HCT116 (cell line): ENCODE measurements at regions not wholly inside any gene's neighbourhood (a gene's known extent, or its start where the extent isn't known, plus 50 kb on each side); places are given as distances from the start of the nearest gene placed in this dataset.

ENCODE experiments used
- ATAC-seq: fragments of 200-7000 bp; cut with Tn5 transposase; 2 replicates; pipeline ENCODE4 v1.9.1; 2020; ENCODE audit warnings: mild to moderate bottlenecking, moderate library complexity
- BruUV-seq: library from RNA; stranded (reverse); fragments of 400-500 nt; replicated peaks from 2 replicates; lab custom pipeline; 2021; lab: Mats Ljungman, UMichigan
- CTCF ChIA-PET: fragments of 300-600 bp; sonication (Branson Sonifier 250); formaldehyde crosslinking; loops from one replicate; lab custom pipeline; 2021; ENCODE audit warnings: antibody characterized with exemption; lab: Charles Lee
- POLR2A ChIA-PET: fragments of 300-600, 350-600 bp; sonication (Branson Sonifier 250); formaldehyde crosslinking; loops from one replicate; lab custom pipeline; 2021; ENCODE audit warnings: antibody characterized with exemption; lab: Charles Lee
- RAD21 ChIA-PET, 2 experiments: fragments of 300-600 bp; sonication (Branson Sonifier 250); formaldehyde crosslinking; loops; one replicate each; lab custom pipeline; 2023; ENCODE audit warnings: low total read pairs in 2 of 2; ENCODE audit not compliant: uncharacterized antibody in 2 of 2, unreplicated experiment in 2 of 2, low non-redundant PET in 1 of 2; lab: Charles Lee
- DNase-seq: peaks from one replicate; pipeline ENCODE4 v3.0.0-alpha.2; 2010; ENCODE audit warnings: low read depth, low spot score
- H2AFZ ChIP-seq: fragments of 200-600 bp; shearing (Covaris generic), sonication (generic); 2 replicates; pipeline ENCODE4 v1.6.1; 2017; ENCODE audit warnings: low read depth, mixed run types, mixed read lengths, antibody characterized with exemption, low read length; ENCODE audit not compliant: poor library complexity, severe bottlenecking
- H3K27ac ChIP-seq: 2 replicates; pipeline ENCODE4 v1.5.1; 2012; ENCODE audit warnings: low read depth, low read length
- H3K27me3 ChIP-seq: fragments of 200-600 bp; sonication (generic); 2 replicates; pipeline ENCODE4 v1.6.1; 2016; ENCODE audit warnings: mixed run types, low read length, mixed read lengths; ENCODE audit not compliant: insufficient read depth
- H3K36me3 ChIP-seq, 2 experiments: fragments of 200-500 bp in 1 of 2; fragments of 200-600 bp in 1 of 2; sonication (Bioruptor generic) in 1 of 2; sonication (generic) in 1 of 2; 2 replicates each; pipeline versions ENCODE4 v1.5.1 to v1.6.1; 2014 to 2016; ENCODE audit warnings: low read length in 2 of 2, inconsistent platforms in 1 of 2, mixed read lengths in 1 of 2, mixed run types in 1 of 2; ENCODE audit not compliant: insufficient read depth in 2 of 2, control insufficient read depth in 1 of 2
- H3K4me1 ChIP-seq, 2 experiments: fragments of 200-600 bp in 1 of 2; sonication (generic) in 1 of 2; 2 replicates each; pipeline versions ENCODE4 v1.5.1 to v1.6.1; 2012 to 2017; ENCODE audit warnings: low read length in 2 of 2, inconsistent platforms in 1 of 2, mild to moderate bottlenecking in 1 of 2, mixed read lengths in 1 of 2, mixed run types in 1 of 2, moderate library complexity in 1 of 2; ENCODE audit not compliant: insufficient read depth in 2 of 2, control insufficient read depth in 1 of 2
- H3K4me2 ChIP-seq: fragments of 200-600 bp; sonication (generic); 2 replicates; pipeline ENCODE4 v1.6.1; 2017; ENCODE audit warnings: mixed run types, low read length, mixed read lengths
- H3K4me3 ChIP-seq, 2 experiments: fragments of 200-600 bp in 1 of 2; sonication (generic) in 1 of 2; replicated peaks in 1 of 2; 2 replicates each; pipeline ENCODE4 v1.5.1; 2011 to 2016; ENCODE audit warnings: low read length in 2 of 2, control low read depth in 1 of 2, low read depth in 1 of 2, mild to moderate bottlenecking in 1 of 2, mixed read lengths in 1 of 2, mixed run types in 1 of 2
- H3K79me2 ChIP-seq: fragments of 200-600 bp; sonication (generic); 2 replicates; pipeline ENCODE4 v1.6.1; 2017; ENCODE audit warnings: mild to moderate bottlenecking, mixed run types, low read length, moderate library complexity, mixed read lengths; ENCODE audit not compliant: insufficient read depth
- H3K9ac ChIP-seq: fragments of 200-600 bp; sonication (generic); 2 replicates; pipeline ENCODE4 v1.6.1; 2016; ENCODE audit warnings: low read length, mixed read lengths
- H3K9me2 ChIP-seq: fragments of 200-600 bp; sonication (generic), shearing (Covaris generic); 2 replicates; pipeline ENCODE4 v1.6.1; 2017; ENCODE audit warnings: mixed run types, mild to moderate bottlenecking, moderate library complexity; ENCODE audit not compliant: insufficient read depth
- H3K9me3 ChIP-seq, 2 experiments: fragments of 200-500 bp in 1 of 2; fragments of 200-600 bp in 1 of 2; sonication (Bioruptor generic) in 1 of 2; sonication (generic) in 1 of 2; 2 replicates each; pipeline ENCODE4 v1.6.1; 2014 to 2017; ENCODE audit warnings: low read length in 2 of 2, mixed read lengths in 2 of 2, inconsistent platforms in 1 of 2, low read depth in 1 of 2, mild to moderate bottlenecking in 1 of 2, mixed run types in 1 of 2, moderate library complexity in 1 of 2; ENCODE audit not compliant: control insufficient read depth in 1 of 2, insufficient read depth in 1 of 2
- H4K20me1 ChIP-seq: fragments of 200-600 bp; sonication (generic), shearing (Covaris generic); 2 replicates; pipeline ENCODE4 v1.6.1; 2017; ENCODE audit warnings: mixed run types, mild to moderate bottlenecking, moderate library complexity; ENCODE audit not compliant: insufficient read depth
- ATF3 ChIP-seq: IDR thresholded peaks from 2 replicates; pipeline ENCODE4 v1.6.1; 2012
- CBX3 ChIP-seq: IDR thresholded peaks from 2 replicates; pipeline ENCODE4 v1.6.1; 2012; ENCODE audit warnings: low read depth
- ELF1 ChIP-seq: IDR thresholded peaks from 2 replicates; pipeline ENCODE4 v1.6.1; 2012; ENCODE audit warnings: low read depth, borderline replicate concordance
- EZH2phosphoT487 ChIP-seq: fragments of 200-600 bp; IDR thresholded peaks from 2 replicates; pipeline ENCODE4 v1.6.1; 2018; ENCODE audit warnings: antibody characterized with exemption, borderline replicate concordance
- FOSL1 ChIP-seq: IDR thresholded peaks from 2 replicates; pipeline ENCODE4 v1.6.1; 2012; ENCODE audit warnings: low read depth
- JUND ChIP-seq: IDR thresholded peaks from 2 replicates; pipeline ENCODE4 v1.6.1; 2012
- MAX ChIP-seq: IDR thresholded peaks from 2 replicates; pipeline ENCODE4 v1.6.1; 2012
- POLR2A ChIP-seq: IDR thresholded peaks from 2 replicates; pipeline ENCODE4 v1.7.0; 2011; ENCODE audit warnings: borderline replicate concordance; ENCODE audit not compliant: insufficient read depth, insufficient read length; ENCODE audit errors: extremely low read depth
- POLR2AphosphoS5 ChIP-seq: IDR thresholded peaks from 2 replicates; pipeline ENCODE4 v1.6.1; 2011; ENCODE audit warnings: mild to moderate bottlenecking, low read depth, low read length, moderate library complexity
- RAD21 ChIP-seq: IDR thresholded peaks from 2 replicates; pipeline ENCODE4 v1.6.1; 2012; ENCODE audit warnings: low read depth, mild to moderate bottlenecking
- SP1 ChIP-seq: IDR thresholded peaks from 2 replicates; pipeline ENCODE4 v1.6.1; 2012; ENCODE audit warnings: low read depth
- TCF7L2 ChIP-seq: IDR thresholded peaks from 2 replicates; pipeline ENCODE4 v1.7.0; 2011; ENCODE audit warnings: borderline replicate concordance, inconsistent platforms; ENCODE audit not compliant: insufficient read depth, insufficient read length; ENCODE audit errors: extremely low read depth
- YY1 ChIP-seq: IDR thresholded peaks from 2 replicates; pipeline ENCODE4 v1.6.1; 2011; ENCODE audit warnings: low read length, low read depth, moderate library complexity, mild to moderate bottlenecking; ENCODE audit not compliant: insufficient replicate concordance; ENCODE audit errors: extremely low read depth
- ZFX ChIP-seq: fragments of 450-650 bp; IDR thresholded peaks from 2 replicates; pipeline ENCODE4 v1.6.1; 2017
- ZNF274 ChIP-seq: fragments of 200-500 bp; sonication (Bioruptor generic); IDR thresholded peaks from 2 replicates; pipeline ENCODE4 v1.6.1; 2014; ENCODE audit warnings: mild to moderate bottlenecking, low read depth, low read length, inconsistent platforms
- intact Hi-C: fragments of 100-400 bp; cut with micrococcal nuclease; formaldehyde crosslinking; loops from 2 replicates; pipeline ENCODE4 v1.10.0; 2022
- TF ChIP-seq, protein P1 (sequence below): IDR thresholded peaks from 2 replicates; pipeline ENCODE4 v1.6.1; 2011; ENCODE audit warnings: mild to moderate bottlenecking, low read length, moderate library complexity; ENCODE audit not compliant: insufficient replicate concordance; ENCODE audit errors: extremely low read depth
- TF ChIP-seq, protein P2 (sequence below), 3 experiments: fragments of 200-600 bp in 1 of 3; sonication (generic) in 1 of 3; IDR thresholded peaks in 2 of 3; conservative IDR thresholded peaks in 1 of 3; 2 replicates each; pipeline ENCODE4 v1.5.1; 2012 to 2017; ENCODE audit warnings: low read depth in 2 of 3, low read length in 2 of 3, antibody characterized with exemption in 1 of 3, borderline replicate concordance in 1 of 3, control low read depth in 1 of 3, mild to moderate bottlenecking in 1 of 3, mixed read lengths in 1 of 3, mixed run types in 1 of 3, moderate library complexity in 1 of 3; ENCODE audit not compliant: insufficient read depth in 1 of 3

DNA sequence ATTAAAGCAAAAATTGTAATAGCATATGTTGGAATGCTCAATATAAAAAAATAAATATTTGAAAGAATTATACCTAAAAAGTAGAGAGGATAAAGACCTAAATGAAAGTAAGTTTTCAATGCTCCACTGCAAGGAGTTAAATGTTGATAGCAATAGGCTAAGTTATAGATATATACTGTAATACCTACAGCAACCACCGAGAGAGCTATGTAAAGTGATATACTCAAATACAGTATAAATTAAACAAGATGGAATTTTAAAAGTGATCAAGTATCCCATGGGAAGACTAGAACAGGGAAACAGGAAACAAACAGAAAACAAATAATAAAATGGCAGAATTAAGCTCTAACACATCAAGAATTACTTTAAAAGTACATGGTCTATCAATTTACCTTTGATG is 73.9 kb downstream of the CASP3 start:
- Histone ChIP-seq H3K9me3 (no peaks in the 10 kb centered on the region), H3K4me1 (no peaks in the 10 kb centered on the region), H3K36me3 (no peaks in the 10 kb centered on the region), H2AFZ (no peak overlapping the region), H3K9me2 (no peaks in the 10 kb centered on the region), H3K4me3 (no peak overlapping the region), H4K20me1 (no peaks in the 10 kb centered on the region), H3K27ac (no peak overlapping the region), H3K27me3 (no peaks in the 10 kb centered on the region), H3K9ac (no peak overlapping the region), H3K79me2 (no peaks in the 10 kb centered on the region), H3K4me2 (no peak overlapping the region)
- no peak for ATAC-seq
- ChIA-PET RAD21 (no interaction called here), POLR2A (no interaction called here), CTCF (no interaction called here)
- no TSS peak for BruUV-seq
- TF ChIP-seq MAX, result no peak
- no peak for TF ChIP-seq ELF1
- TF ChIP-seq, protein P1, sequence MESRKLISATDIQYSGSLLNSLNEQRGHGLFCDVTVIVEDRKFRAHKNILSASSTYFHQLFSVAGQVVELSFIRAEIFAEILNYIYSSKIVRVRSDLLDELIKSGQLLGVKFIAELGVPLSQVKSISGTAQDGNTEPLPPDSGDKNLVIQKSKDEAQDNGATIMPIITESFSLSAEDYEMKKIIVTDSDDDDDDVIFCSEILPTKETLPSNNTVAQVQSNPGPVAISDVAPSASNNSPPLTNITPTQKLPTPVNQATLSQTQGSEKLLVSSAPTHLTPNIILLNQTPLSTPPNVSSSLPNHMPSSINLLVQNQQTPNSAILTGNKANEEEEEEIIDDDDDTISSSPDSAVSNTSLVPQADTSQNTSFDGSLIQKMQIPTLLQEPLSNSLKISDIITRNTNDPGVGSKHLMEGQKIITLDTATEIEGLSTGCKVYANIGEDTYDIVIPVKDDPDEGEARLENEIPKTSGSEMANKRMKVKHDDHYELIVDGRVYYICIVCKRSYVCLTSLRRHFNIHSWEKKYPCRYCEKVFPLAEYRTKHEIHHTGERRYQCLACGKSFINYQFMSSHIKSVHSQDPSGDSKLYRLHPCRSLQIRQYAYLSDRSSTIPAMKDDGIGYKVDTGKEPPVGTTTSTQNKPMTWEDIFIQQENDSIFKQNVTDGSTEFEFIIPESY, result no peak
- no peak for TF ChIP-seq POLR2AphosphoS5
- no peak for TF ChIP-seq ATF3
- no peak for TF ChIP-seq ZNF274
- TF ChIP-seq EZH2phosphoT487, result no peak
- no peak for TF ChIP-seq ZFX
- no peak for TF ChIP-seq FOSL1
- TF ChIP-seq POLR2A, result no peak
- TF ChIP-seq YY1, result no peak
- no peak for TF ChIP-seq TCF7L2
- TF ChIP-seq SP1, result no peak
- TF ChIP-seq, protein P2, sequence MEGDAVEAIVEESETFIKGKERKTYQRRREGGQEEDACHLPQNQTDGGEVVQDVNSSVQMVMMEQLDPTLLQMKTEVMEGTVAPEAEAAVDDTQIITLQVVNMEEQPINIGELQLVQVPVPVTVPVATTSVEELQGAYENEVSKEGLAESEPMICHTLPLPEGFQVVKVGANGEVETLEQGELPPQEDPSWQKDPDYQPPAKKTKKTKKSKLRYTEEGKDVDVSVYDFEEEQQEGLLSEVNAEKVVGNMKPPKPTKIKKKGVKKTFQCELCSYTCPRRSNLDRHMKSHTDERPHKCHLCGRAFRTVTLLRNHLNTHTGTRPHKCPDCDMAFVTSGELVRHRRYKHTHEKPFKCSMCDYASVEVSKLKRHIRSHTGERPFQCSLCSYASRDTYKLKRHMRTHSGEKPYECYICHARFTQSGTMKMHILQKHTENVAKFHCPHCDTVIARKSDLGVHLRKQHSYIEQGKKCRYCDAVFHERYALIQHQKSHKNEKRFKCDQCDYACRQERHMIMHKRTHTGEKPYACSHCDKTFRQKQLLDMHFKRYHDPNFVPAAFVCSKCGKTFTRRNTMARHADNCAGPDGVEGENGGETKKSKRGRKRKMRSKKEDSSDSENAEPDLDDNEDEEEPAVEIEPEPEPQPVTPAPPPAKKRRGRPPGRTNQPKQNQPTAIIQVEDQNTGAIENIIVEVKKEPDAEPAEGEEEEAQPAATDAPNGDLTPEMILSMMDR (IDR thresholded peaks at IDR 0.05 in 2 of 3, conservative IDR thresholded peaks at IDR 0.05 in 1 of 3; ENCODE audit: borderline replicate concordance in 1 of 3, insufficient read depth in 1 of 3, low read depth in 2 of 3, low read length in 2 of 3), result no peak
- TF ChIP-seq RAD21, result no peak
- no peak for TF ChIP-seq JUND
- TF ChIP-seq CBX3, result no peak
- intact Hi-C loops, result no loop called here
- DNase-seq, result no peak
